GM13977 (cell line): ENCODE measurements at regions not wholly inside any gene's neighbourhood (a gene's known extent, or its start where the extent isn't known, plus 50 kb on each side); places are given as distances from the start of the nearest gene placed in this dataset.

Experiments used
- DNase-seq: peaks from one replicate; pipeline ENCODE4 v3.0.0; 2012; ENCODE audit warnings: low spot score
- CTCF ChIP-seq: IDR thresholded peaks from 2 replicates; pipeline ENCODE4 v1.5.1; 2012; ENCODE audit warnings: mild to moderate bottlenecking, control low read depth; ENCODE audit not compliant: insufficient read depth; ENCODE audit errors: extremely low read depth, missing control alignments
- in situ Hi-C: fragments of 300-500 bp; cut with MboI; formaldehyde crosslinking; loops from one replicate; pipeline ENCODE4 v1.12.0; 2022; ENCODE audit warnings: low sequenced_read_pairs, low pct_unique_long_range_greater_than_20kb, mixed read lengths, inconsistent platforms; ENCODE audit not compliant: unreplicated experiment

GRCh38 chr2:51085420-51086068 lies 53.6 kb upstream of the NRXN1 start:
- in situ Hi-C loops = no loop called here
- no peak for DNase-seq
- no peak for TF ChIP-seq CTCF

GRCh38 chr2:51084750-51085149 lies 52.8 kb upstream of the NRXN1 start:
- no peak for TF ChIP-seq CTCF
- no peak for DNase-seq

More at GRCh38 chr2:51084750-51085149, 52.8 kb upstream of the NRXN1 start:
- in situ Hi-C loops = no loop called here
